ENCODE measurements at regions not wholly inside any gene's neighbourhood (a gene's known extent, or its start where the extent isn't known, plus 50 kb on each side); places are given as distances from the start of the nearest gene placed in this dataset.
A peak's percentile ranks its signal among the peaks of the same experiment; 100 is the strongest.

- Histone ChIP-seq H4K20me1 (replicated peaks in 1 of 2; ENCODE audit: control insufficient read depth in 1 of 2, insufficient read depth in 2 of 2, low read length in 2 of 2) (no peaks in the 10 kb centered on the region), H4K8ac (ENCODE audit: extremely low read depth, insufficient read depth, low read length) (no peak overlapping the region), H3K36me3 (ENCODE audit: control insufficient read depth in 2 of 4, insufficient read depth in 4 of 4, low read length in 3 of 4) (no peaks in the 10 kb centered on the region), H2BK20ac (ENCODE audit: low read length) (no peak overlapping the region), H2BK120ac (replicated peaks; ENCODE audit: low read depth, low read length) (no peak overlapping the region), H3K79me2 (ENCODE audit: control insufficient read depth in 1 of 2, insufficient read depth in 2 of 2, low read length in 2 of 2) (no peaks in the 10 kb centered on the region), H3K9ac (replicated peaks in 1 of 4; ENCODE audit: extremely low read depth in 1 of 4, low read depth in 3 of 4, low read length in 3 of 4) (no peak overlapping the region), H2AFZ (ENCODE audit: low read length) (no peak overlapping the region), H2AK5ac (ENCODE audit: low read depth, low read length) (no peak overlapping the region), H3K27me3 (replicated peaks in 1 of 4; ENCODE audit: control insufficient read depth in 3 of 4, extremely low read depth in 1 of 4, insufficient read depth in 3 of 4, low read length in 3 of 4) (no peaks in the 10 kb centered on the region), H3K56ac (replicated peaks; ENCODE audit: insufficient read length, low read depth, low read length) (no peak overlapping the region), H4K91ac (replicated peaks; ENCODE audit: insufficient read length, low read length) (no peak overlapping the region), H2BK15ac (ENCODE audit: low read length) (no peak overlapping the region), H3K79me1 (ENCODE audit: low read depth, low read length) (no peaks in the 10 kb centered on the region), H3K23me2 (ENCODE audit: low read depth, low read length) (no peaks in the 10 kb centered on the region), H3K4me2 (ENCODE audit: insufficient read depth in 1 of 2, low read depth in 2 of 2, low read length in 2 of 2) (no peak overlapping the region), H3K4me3 (ENCODE audit: extremely low read depth in 1 of 4, insufficient read depth in 2 of 4, low read depth in 3 of 4, low read length in 4 of 4) (no peak overlapping the region), H4K5ac (ENCODE audit: insufficient read length, low read depth, low read length) (no peak overlapping the region), H3K18ac (ENCODE audit: extremely low read depth, low read length) (no peak overlapping the region), H3K4ac (replicated peaks; ENCODE audit: insufficient read length, low read depth, low read length) (no peak overlapping the region), H3K27ac (ENCODE audit: low read depth, low read length) (no peak overlapping the region), H2BK12ac (ENCODE audit: low read depth, low read length) (no peak overlapping the region), H2BK5ac (ENCODE audit: low read depth, low read length) (no peak overlapping the region), H3K23ac (ENCODE audit: insufficient read length) (no peak overlapping the region), H3K9me3 (ENCODE audit: insufficient read depth in 2 of 2, low read depth in 1 of 2, low read length in 1 of 2) (0 out of 4 replicates have a peak, but pooled peaks cover 0 to 1% of the 10 kb centered on the region in 2 experiments), H3K4me1 (replicated peaks in 1 of 4; ENCODE audit: control insufficient read depth in 3 of 4, insufficient read depth in 4 of 4, low read length in 3 of 4) (peaks cover 0 to 6% (median under 1%) of the 10 kb centered on the region in 4 experiments; a peak in 2 of 7 replicates), H3K14ac (ENCODE audit: insufficient read length) (no peak overlapping the region)
- DNase-seq (ENCODE audit: low read depth in 1 of 2, low spot score in 2 of 2): no peak
- 87% methylated on average over 3 of the region's 4 CpGs; no CpG with 5 or more reads in 1 of the 2 experiments for WGBS, 2 experiments (ENCODE audit: extremely low coverage in 1 of 2, insufficient coverage in 1 of 2, insufficient read length in 1 of 2, insufficient replicate concordance in 2 of 2, low coverage in 1 of 2, low lambda C conversion rate in 2 of 2, missing lambda C conversion rate in 1 of 2)
- ChIA-PET POLR2A (ENCODE audit: partially characterized antibody) (no interaction called here), CTCF (ENCODE audit: partially characterized antibody) (interaction anchor here (0.6 to 2.6 kb wide), 8 partner anchors 13 to 117 kb away, joined by 3 to 13 read pairs (median 4); no protein-coding TSS in a partner anchor)
- TF ChIP-seq CHD2 (IDR thresholded peaks at IDR 0.05; ENCODE audit: low read length): no peak
- TF ChIP-seq, protein P1, sequence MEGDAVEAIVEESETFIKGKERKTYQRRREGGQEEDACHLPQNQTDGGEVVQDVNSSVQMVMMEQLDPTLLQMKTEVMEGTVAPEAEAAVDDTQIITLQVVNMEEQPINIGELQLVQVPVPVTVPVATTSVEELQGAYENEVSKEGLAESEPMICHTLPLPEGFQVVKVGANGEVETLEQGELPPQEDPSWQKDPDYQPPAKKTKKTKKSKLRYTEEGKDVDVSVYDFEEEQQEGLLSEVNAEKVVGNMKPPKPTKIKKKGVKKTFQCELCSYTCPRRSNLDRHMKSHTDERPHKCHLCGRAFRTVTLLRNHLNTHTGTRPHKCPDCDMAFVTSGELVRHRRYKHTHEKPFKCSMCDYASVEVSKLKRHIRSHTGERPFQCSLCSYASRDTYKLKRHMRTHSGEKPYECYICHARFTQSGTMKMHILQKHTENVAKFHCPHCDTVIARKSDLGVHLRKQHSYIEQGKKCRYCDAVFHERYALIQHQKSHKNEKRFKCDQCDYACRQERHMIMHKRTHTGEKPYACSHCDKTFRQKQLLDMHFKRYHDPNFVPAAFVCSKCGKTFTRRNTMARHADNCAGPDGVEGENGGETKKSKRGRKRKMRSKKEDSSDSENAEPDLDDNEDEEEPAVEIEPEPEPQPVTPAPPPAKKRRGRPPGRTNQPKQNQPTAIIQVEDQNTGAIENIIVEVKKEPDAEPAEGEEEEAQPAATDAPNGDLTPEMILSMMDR (IDR thresholded peaks at IDR 0.05; ENCODE audit: control extremely low read depth in 1 of 3, insufficient read depth in 1 of 3, low read depth in 1 of 3, low read length in 3 of 3): peak in 1 of 3 experiments; percentile 24; a peak in 1 of 4 replicates
- TF ChIP-seq BRCA1 (IDR thresholded peaks at IDR 0.05; ENCODE audit: low read depth, low read length): no peak
- no peak for FAIRE-seq
These were observed 89.3 kb upstream of the CELF4 start for GRCh38 chr18:37654731-37655369.

Data from H1 (cell line).